H9 (cell line): ENCODE measurements at regions not wholly inside any gene's neighbourhood (a gene's known extent, or its start where the extent isn't known, plus 50 kb on each side); places are given as distances from the start of the nearest gene placed in this dataset.

Experiments
- DNase-seq: peaks from one replicate; pipeline ENCODE4 v3.0.0-alpha.2; 2017
- H2AFZ ChIP-seq: one replicate; pipeline ENCODE4 v1.6.1; 2013; ENCODE audit warnings: mild to moderate bottlenecking, low read length, control low read depth, moderate library complexity
- H2AK5ac ChIP-seq: 2 replicates; pipeline ENCODE4 v1.6.1; 2013; ENCODE audit warnings: low read length, control low read depth, mixed read lengths; ENCODE audit not compliant: insufficient read length
- H2BK120ac ChIP-seq: one replicate; pipeline ENCODE4 v1.6.1; 2013; ENCODE audit warnings: low read depth, mild to moderate bottlenecking, low read length, control low read depth, inconsistent platforms; ENCODE audit not compliant: poor library complexity, severe bottlenecking
- H2BK12ac ChIP-seq: 2 replicates; pipeline ENCODE4 v1.6.1; 2013; ENCODE audit warnings: low read length, control low read depth, mixed read lengths, low read depth; ENCODE audit not compliant: insufficient read length
- H2BK15ac ChIP-seq: 2 replicates; pipeline ENCODE4 v1.6.1; 2013; ENCODE audit warnings: low read depth, low read length, control low read depth
- H2BK20ac ChIP-seq: one replicate; pipeline ENCODE4 v1.6.1; 2013; ENCODE audit warnings: low read depth, mild to moderate bottlenecking, low read length, control low read depth, inconsistent platforms; ENCODE audit not compliant: poor library complexity, severe bottlenecking
- H2BK5ac ChIP-seq: 2 replicates; pipeline ENCODE4 v1.6.1; 2013; ENCODE audit warnings: low read length, control low read depth, mixed read lengths; ENCODE audit not compliant: insufficient read length
- H3K14ac ChIP-seq: 2 replicates; pipeline ENCODE4 v1.6.1; 2013; ENCODE audit warnings: low read length, control low read depth; ENCODE audit not compliant: insufficient read depth
- H3K18ac ChIP-seq: 2 replicates; pipeline ENCODE4 v1.6.1; 2013; ENCODE audit warnings: low read depth, mild to moderate bottlenecking, mixed read lengths, low read length, control low read depth; ENCODE audit not compliant: insufficient read length
- H3K23ac ChIP-seq: 2 replicates; pipeline ENCODE4 v1.6.1; 2013; ENCODE audit warnings: low read length, control low read depth, mixed read lengths, low read depth; ENCODE audit not compliant: insufficient read length
- H3K23me2 ChIP-seq: 2 replicates; pipeline ENCODE4 v1.6.1; 2013; ENCODE audit warnings: low read depth, mild to moderate bottlenecking, mixed read lengths, low read length, control low read depth; ENCODE audit not compliant: insufficient read length, poor library complexity, severe bottlenecking
- H3K27ac ChIP-seq: 2 replicates; pipeline ENCODE4 v1.5.1; 2013; ENCODE audit warnings: low read length, control low read depth, mixed read lengths, low read depth; ENCODE audit not compliant: insufficient read length
- H3K27me3 ChIP-seq: 2 replicates; pipeline ENCODE4 v1.6.1; 2013; ENCODE audit warnings: low read length, control low read depth, inconsistent platforms; ENCODE audit not compliant: insufficient read depth
- H3K4ac ChIP-seq: 2 replicates; pipeline ENCODE4 v1.6.1; 2013; ENCODE audit warnings: low read depth, mild to moderate bottlenecking, control low read depth, inconsistent platforms, low read length, moderate library complexity
- H3K4me1 ChIP-seq: 2 replicates; pipeline ENCODE4 v1.6.1; 2013; ENCODE audit warnings: low read length, control low read depth, inconsistent platforms; ENCODE audit not compliant: insufficient read depth
- H3K4me2 ChIP-seq: 2 replicates; pipeline ENCODE4 v1.6.1; 2013; ENCODE audit warnings: low read length, control low read depth, mixed read lengths; ENCODE audit not compliant: insufficient read length, insufficient read depth
- H3K56ac ChIP-seq: 2 replicates; pipeline ENCODE4 v1.6.1; 2013; ENCODE audit warnings: low read depth, mild to moderate bottlenecking, mixed read lengths, low read length, control low read depth; ENCODE audit not compliant: insufficient read length
- H3K79me1 ChIP-seq: 2 replicates; pipeline ENCODE4 v1.6.1; 2013; ENCODE audit warnings: low read depth, mild to moderate bottlenecking, moderate library complexity, low read length, control low read depth, inconsistent platforms; ENCODE audit not compliant: insufficient read depth, poor library complexity, severe bottlenecking
- H3K79me2 ChIP-seq: 2 replicates; pipeline ENCODE4 v1.6.1; 2013; ENCODE audit warnings: low read length, control low read depth, inconsistent platforms; ENCODE audit not compliant: insufficient read depth
- H3K9ac ChIP-seq: 2 replicates; pipeline ENCODE4 v1.6.1; 2013; ENCODE audit warnings: low read length, control low read depth, mixed read lengths; ENCODE audit not compliant: insufficient read length; ENCODE audit errors: extremely low read depth
- H3K9me3 ChIP-seq: one replicate; pipeline ENCODE4 v1.6.1; 2013; ENCODE audit warnings: low read depth, low read length, inconsistent platforms; ENCODE audit not compliant: control insufficient read depth
- H3T11ph ChIP-seq: one replicate; pipeline ENCODE4 v1.6.1; 2013; ENCODE audit warnings: mild to moderate bottlenecking, low read length, control low read depth, inconsistent platforms
- H4K20me1 ChIP-seq: one replicate; pipeline ENCODE4 v1.6.1; 2013; ENCODE audit not compliant: control insufficient read depth, insufficient read length, insufficient read depth
- H4K5ac ChIP-seq: 2 replicates; pipeline ENCODE4 v1.6.1; 2013; ENCODE audit warnings: low read depth, mild to moderate bottlenecking, mixed read lengths, low read length, control low read depth; ENCODE audit not compliant: insufficient read length
- H4K8ac ChIP-seq: replicated peaks from 2 replicates; pipeline ENCODE4 v1.6.1; 2013; ENCODE audit warnings: low read length, control low read depth, mixed read lengths, low read depth; ENCODE audit not compliant: insufficient read length
- H4K91ac ChIP-seq: 2 replicates; pipeline ENCODE4 v1.6.1; 2013; ENCODE audit warnings: low read depth, mild to moderate bottlenecking, moderate library complexity, mixed read lengths, low read length, control low read depth; ENCODE audit not compliant: insufficient read length
- H3K27ac Mint-ChIP-seq, 3 experiments: 2 replicates in 2 of 3; 3 replicates in 1 of 3; pipeline ENCODE4 v1.8.0; 2020 to 2021; ENCODE audit warnings: mixed read lengths in 3 of 3, mild to moderate bottlenecking in 1 of 3, moderate library complexity in 1 of 3
- H3K27me3 Mint-ChIP-seq: 2 replicates; pipeline ENCODE4 v1.8.0; 2021; ENCODE audit warnings: low read depth, mild to moderate bottlenecking, moderate library complexity, mixed read lengths
- H3K36me3 Mint-ChIP-seq, 3 experiments: 2 replicates in 2 of 3; 3 replicates in 1 of 3; pipeline ENCODE4 v1.8.0; 2020 to 2021; ENCODE audit warnings: low read depth in 3 of 3, mixed read lengths in 3 of 3; ENCODE audit not compliant: insufficient read depth in 1 of 3
- H3K4me1 Mint-ChIP-seq, 2 experiments: 2 replicates each; pipeline ENCODE4 v1.8.0; 2020; ENCODE audit warnings: mixed read lengths in 2 of 2
- H3K4me3 Mint-ChIP-seq, 2 experiments: 2 replicates in 1 of 2; 3 replicates in 1 of 2; pipeline ENCODE4 v1.8.0; 2020 to 2021; ENCODE audit warnings: mild to moderate bottlenecking in 2 of 2, mixed read lengths in 2 of 2, moderate library complexity in 1 of 2
- H3K9me3 Mint-ChIP-seq, 2 experiments: 2 replicates in 1 of 2; 3 replicates in 1 of 2; pipeline ENCODE4 v1.8.0; 2020; ENCODE audit warnings: mild to moderate bottlenecking in 2 of 2, mixed read lengths in 2 of 2, moderate library complexity in 1 of 2
- WGBS: extraction: QIAGEN DNeasy Blood & Tissue Kit; methylation state at CpG from one replicate; pipeline ENCODE4 v1.1.7; 2013; ENCODE audit warnings: missing lambda C conversion rate, low lambda C conversion rate, mixed read lengths; ENCODE audit not compliant: insufficient read length; ENCODE audit errors: extremely low coverage; 5-methylcytosine and 5-hydroxymethylcytosine counted together
- TF ChIP-seq, protein P1 (sequence below): fragments of 200-600 bp; sonication (generic); conservative IDR thresholded peaks from 3 replicates; pipeline ENCODE4 v1.8.0; 2021; ENCODE audit warnings: antibody characterized with exemption, mild to moderate bottlenecking

DNA sequence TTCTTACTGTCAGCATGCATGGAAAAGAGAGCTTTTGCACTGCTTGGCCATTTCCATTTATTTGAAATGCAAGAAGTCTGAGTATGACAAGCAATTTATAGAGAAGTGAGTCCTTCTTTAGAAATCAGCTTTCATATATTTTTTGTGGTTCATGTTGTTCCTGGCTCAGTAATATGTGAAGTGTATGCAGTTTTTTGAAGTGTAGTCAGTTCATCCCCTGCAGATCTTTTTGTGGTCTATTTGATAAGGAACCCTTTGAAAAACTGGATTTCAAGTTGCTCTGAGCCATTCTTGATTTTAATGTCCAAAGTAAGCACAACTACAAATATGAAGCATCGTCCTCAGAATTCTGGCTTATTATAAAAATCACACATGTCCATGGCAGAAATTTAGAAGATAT is 294.1 kb upstream of the SMC2 start:
- TF ChIP-seq, protein P1, sequence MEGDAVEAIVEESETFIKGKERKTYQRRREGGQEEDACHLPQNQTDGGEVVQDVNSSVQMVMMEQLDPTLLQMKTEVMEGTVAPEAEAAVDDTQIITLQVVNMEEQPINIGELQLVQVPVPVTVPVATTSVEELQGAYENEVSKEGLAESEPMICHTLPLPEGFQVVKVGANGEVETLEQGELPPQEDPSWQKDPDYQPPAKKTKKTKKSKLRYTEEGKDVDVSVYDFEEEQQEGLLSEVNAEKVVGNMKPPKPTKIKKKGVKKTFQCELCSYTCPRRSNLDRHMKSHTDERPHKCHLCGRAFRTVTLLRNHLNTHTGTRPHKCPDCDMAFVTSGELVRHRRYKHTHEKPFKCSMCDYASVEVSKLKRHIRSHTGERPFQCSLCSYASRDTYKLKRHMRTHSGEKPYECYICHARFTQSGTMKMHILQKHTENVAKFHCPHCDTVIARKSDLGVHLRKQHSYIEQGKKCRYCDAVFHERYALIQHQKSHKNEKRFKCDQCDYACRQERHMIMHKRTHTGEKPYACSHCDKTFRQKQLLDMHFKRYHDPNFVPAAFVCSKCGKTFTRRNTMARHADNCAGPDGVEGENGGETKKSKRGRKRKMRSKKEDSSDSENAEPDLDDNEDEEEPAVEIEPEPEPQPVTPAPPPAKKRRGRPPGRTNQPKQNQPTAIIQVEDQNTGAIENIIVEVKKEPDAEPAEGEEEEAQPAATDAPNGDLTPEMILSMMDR = no peak
- no peaks in the 10 kb centered on the region for H3K4me1 ChIP-seq
- H3K56ac ChIP-seq = no peak overlapping the region
- WGBS = no CpG with 5 or more reads among the region's 1 CpG
- no peaks in the 10 kb centered on the region for H3K79me1 ChIP-seq
- H3K18ac ChIP-seq = no peak overlapping the region
- no peak overlapping the region for H2AFZ ChIP-seq
- H3K4me1 Mint-ChIP-seq = peaks cover 7 to 10% of the 10 kb centered on the region in 2 experiments; a peak in 3 of 4 replicates
- no peaks in the 10 kb centered on the region for H3K23me2 ChIP-seq
- H4K8ac ChIP-seq = no peak overlapping the region
- no peak overlapping the region for H3K27ac Mint-ChIP-seq
- no peaks in the 10 kb centered on the region for H3K27me3 ChIP-seq
- no peaks in the 10 kb centered on the region for H3K36me3 Mint-ChIP-seq
- no peak overlapping the region for H4K91ac ChIP-seq
- H3K9ac ChIP-seq = no peak overlapping the region
- H3K27me3 Mint-ChIP-seq = no peaks in the 10 kb centered on the region
- H2BK20ac ChIP-seq = no peak overlapping the region
- H2BK12ac ChIP-seq = no peak overlapping the region
- no peak overlapping the region for H4K5ac ChIP-seq
- H2BK15ac ChIP-seq = no peak overlapping the region
- H2AK5ac ChIP-seq = no peak overlapping the region
- H3K14ac ChIP-seq = no peak overlapping the region
- no peaks in the 10 kb centered on the region for H4K20me1 ChIP-seq
- H3K79me2 ChIP-seq = no peaks in the 10 kb centered on the region
- H3K9me3 ChIP-seq = no peaks in the 10 kb centered on the region
- H2BK5ac ChIP-seq = no peak overlapping the region
- no peak for DNase-seq
- no peaks in the 10 kb centered on the region for H3K9me3 Mint-ChIP-seq
- H3T11ph ChIP-seq = no peak overlapping the region
- no peak overlapping the region for H3K4me3 Mint-ChIP-seq
- H3K4ac ChIP-seq = no peak overlapping the region
- H3K27ac ChIP-seq = no peak overlapping the region
- H2BK120ac ChIP-seq = no peak overlapping the region
- H3K23ac ChIP-seq = no peak overlapping the region
- H3K4me2 ChIP-seq = no peak overlapping the region
